ENCODE measurements at regions not wholly inside any gene's neighbourhood (a gene's known extent, or its start where the extent isn't known, plus 50 kb on each side); places are given as distances from the start of the nearest gene placed in this dataset.

- TF ChIP-seq NRF1 (IDR thresholded peaks at IDR 0.05; ENCODE audit: low read depth, low read length) (no peak), FOXJ3 (CRISPR knock-in tag; IDR thresholded peaks at IDR 0.05) (no peak), GABPA (IDR thresholded peaks at IDR 0.05; ENCODE audit: low read depth) (no peak), RFX5 (IDR thresholded peaks at IDR 0.05; ENCODE audit: low read length) (no peak), RAD21 (IDR thresholded peaks at IDR 0.05; ENCODE audit: low read length) (no peak), JUND (IDR thresholded peaks at IDR 0.05) (no peak), REST (IDR thresholded peaks at IDR 0.05; ENCODE audit: low read depth, low read length) (no peak)
Measured at GRCh38 chr1:234923626-234924025, 205.0 kb downstream of the TOMM20 start (continued).

DNA sequence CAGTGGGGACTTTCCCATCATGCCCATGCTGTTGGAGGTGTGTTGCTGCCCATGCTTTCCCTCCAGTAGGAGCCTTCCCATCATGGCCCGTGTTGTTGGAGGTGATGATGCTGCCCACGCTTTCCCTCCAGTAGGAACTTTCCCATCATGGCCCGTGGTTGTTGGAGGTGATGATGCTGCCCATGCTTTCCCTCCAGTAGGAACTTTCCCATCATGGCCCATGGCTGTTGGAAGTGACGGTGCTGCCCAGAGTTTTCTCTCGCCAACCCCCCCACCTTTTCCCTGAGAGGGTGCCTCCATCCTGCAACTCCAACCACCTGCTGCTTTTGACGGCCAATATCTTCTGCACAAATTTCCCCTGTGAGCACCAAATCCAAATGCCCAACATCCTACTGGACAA is 205.7 kb downstream of the TOMM20 start:
- no peak for DNase-seq
- H4K20me1 ChIP-seq (ENCODE audit: insufficient read depth) = no peaks in the 10 kb centered on the region
- H3K27ac ChIP-seq (ENCODE audit: low read depth in 2 of 2, low read length in 1 of 2) = no peak overlapping the region
- no peaks in the 10 kb centered on the region for H3K27me3 ChIP-seq (ENCODE audit: insufficient read depth)
- H3K9me3 ChIP-seq = no peaks in the 10 kb centered on the region
- H3K4me2 ChIP-seq = no peak overlapping the region
- H3K9ac ChIP-seq = no peak overlapping the region
- peaks cover 8% of the 10 kb centered on the region for H3F3A ChIP-seq (replicated peaks; ENCODE audit: insufficient read depth)
- ChIA-PET POLR2A (no interaction called here), CTCF (interaction anchor here (1.7 kb wide), 1 partner anchor 10 kb away, joined by 5 read pairs; no protein-coding TSS in a partner anchor)
- peaks cover 6 to 19% of the 10 kb centered on the region in 2 experiments for H3K4me1 ChIP-seq (ENCODE audit: control insufficient read depth in 1 of 2, insufficient read depth in 2 of 2, low read depth in 1 of 2, low read length in 1 of 2)
- no peaks in the 10 kb centered on the region for H3K9me2 ChIP-seq
- no peak for TF ChIP-seq TCF12 (IDR thresholded peaks at IDR 0.05)
- TF ChIP-seq EZH2phosphoT487 (IDR thresholded peaks at IDR 0.05; ENCODE audit: borderline replicate concordance, low read depth) = no peak
- TF ChIP-seq FOXM1 (IDR thresholded peaks at IDR 0.05; ENCODE audit: low read depth) = no peak
- TF ChIP-seq SIN3A (IDR thresholded peaks at IDR 0.05; ENCODE audit: borderline replicate concordance, low read depth, low read length) = no peak
- no peak for TF ChIP-seq RFX5 (IDR thresholded peaks at IDR 0.05; ENCODE audit: low read length)
- no peak for TF ChIP-seq PBX3 (IDR thresholded peaks at IDR 0.05)
- no peak for TF ChIP-seq TAF1 (IDR thresholded peaks at IDR 0.05; ENCODE audit: borderline replicate concordance, low read depth, low read length)
- no peak for TF ChIP-seq FOSL2 (IDR thresholded peaks at IDR 0.05; ENCODE audit: borderline replicate concordance, low read depth)
- TF ChIP-seq TEAD4 (IDR thresholded peaks at IDR 0.05; ENCODE audit: borderline replicate concordance, insufficient read depth) = no peak
- no peak for TF ChIP-seq RCOR1 (IDR thresholded peaks at IDR 0.05; ENCODE audit: low read length)
- TF ChIP-seq NRF1 (IDR thresholded peaks at IDR 0.05; ENCODE audit: low read depth, low read length) = no peak
- TF ChIP-seq, protein P1, sequence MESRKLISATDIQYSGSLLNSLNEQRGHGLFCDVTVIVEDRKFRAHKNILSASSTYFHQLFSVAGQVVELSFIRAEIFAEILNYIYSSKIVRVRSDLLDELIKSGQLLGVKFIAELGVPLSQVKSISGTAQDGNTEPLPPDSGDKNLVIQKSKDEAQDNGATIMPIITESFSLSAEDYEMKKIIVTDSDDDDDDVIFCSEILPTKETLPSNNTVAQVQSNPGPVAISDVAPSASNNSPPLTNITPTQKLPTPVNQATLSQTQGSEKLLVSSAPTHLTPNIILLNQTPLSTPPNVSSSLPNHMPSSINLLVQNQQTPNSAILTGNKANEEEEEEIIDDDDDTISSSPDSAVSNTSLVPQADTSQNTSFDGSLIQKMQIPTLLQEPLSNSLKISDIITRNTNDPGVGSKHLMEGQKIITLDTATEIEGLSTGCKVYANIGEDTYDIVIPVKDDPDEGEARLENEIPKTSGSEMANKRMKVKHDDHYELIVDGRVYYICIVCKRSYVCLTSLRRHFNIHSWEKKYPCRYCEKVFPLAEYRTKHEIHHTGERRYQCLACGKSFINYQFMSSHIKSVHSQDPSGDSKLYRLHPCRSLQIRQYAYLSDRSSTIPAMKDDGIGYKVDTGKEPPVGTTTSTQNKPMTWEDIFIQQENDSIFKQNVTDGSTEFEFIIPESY (IDR thresholded peaks at IDR 0.05; ENCODE audit: borderline replicate concordance, low read depth) = no peak
- no peak for TF ChIP-seq MXI1 (IDR thresholded peaks at IDR 0.05; ENCODE audit: low read depth, low read length)
- WGBS (ENCODE audit: low lambda C conversion rate) = 99% methylated on average over 6 of the region's 6 CpGs
- H3K4me3 ChIP-seq (ENCODE audit: low read depth in 2 of 2, low read length in 1 of 2) = no peak overlapping the region
- no peak overlapping the region for H2AFZ ChIP-seq (ENCODE audit: low read depth)
- no peaks in the 10 kb centered on the region for H3K36me3 ChIP-seq (replicated peaks in 1 of 2; ENCODE audit: control insufficient read depth in 1 of 2, insufficient read depth in 2 of 2, low read length in 1 of 2)
- H3K79me2 ChIP-seq (ENCODE audit: insufficient read depth) = no peaks in the 10 kb centered on the region

Measured in SK-N-SH (cell line).